MG63 (cell line): ENCODE measurements at regions not wholly inside any gene's neighbourhood (a gene's known extent, or its start where the extent isn't known, plus 50 kb on each side); places are given as distances from the start of the nearest gene placed in this dataset.
"Not testable (repeated sequence)": the region's sequence is repeated elsewhere in the genome, so short reads cannot be mapped to it uniquely, and the experiment has no call there.

Experiments used
- DNase-seq: peaks from one replicate; pipeline ENCODE4 v3.0.0-alpha.2; 2020
- H3K27me3 ChIP-seq: fragments of 250-450 bp; sonication (Bioruptor Pico); 2 replicates; pipeline ENCODE4 v1.5.1; 2020; ENCODE audit warnings: mild to moderate bottlenecking, moderate library complexity
- H3K36me3 ChIP-seq: fragments of 250-450 bp; sonication (Bioruptor Pico); 2 replicates; pipeline ENCODE4 v1.5.1; 2020; ENCODE audit warnings: mild to moderate bottlenecking, moderate library complexity
- H3K4me3 ChIP-seq: fragments of 250-450 bp; sonication (Bioruptor Pico); 2 replicates; pipeline ENCODE4 v1.5.1; 2020; ENCODE audit warnings: mild to moderate bottlenecking, moderate library complexity
- H3K9me3 ChIP-seq: fragments of 250-450 bp; sonication (Bioruptor Pico); 2 replicates; pipeline ENCODE4 v1.5.1; 2020; ENCODE audit warnings: mild to moderate bottlenecking, moderate library complexity

GRCh38 chr11:25625094-25625493, 706.8 kb upstream of the ANO3 start:
- Histone ChIP-seq H3K9me3 (no peaks in the 10 kb centered on the region), H3K4me3 (no peak overlapping the region), H3K27me3 (no peaks in the 10 kb centered on the region), H3K36me3 (no peaks in the 10 kb centered on the region)
- no peak for DNase-seq

- no peaks in the 10 kb centered on the region for H3K36me3 ChIP-seq
- H3K27me3 ChIP-seq = no peaks in the 10 kb centered on the region
- no peaks in the 10 kb centered on the region for H3K9me3 ChIP-seq
- H3K4me3 ChIP-seq = no peak overlapping the region
- no peak for DNase-seq
Measured at GRCh38 chr11:25628030-25628429, 703.9 kb upstream of the ANO3 start.

GRCh38 chr11:25633230-25633629, 698.7 kb upstream of the ANO3 start:
- Histone ChIP-seq H3K9me3 (no peaks in the 10 kb centered on the region), H3K36me3 (no peaks in the 10 kb centered on the region), H3K4me3 (no peak overlapping the region), H3K27me3 (no peaks in the 10 kb centered on the region)
- no peak for DNase-seq

- not testable (repeated sequence) for H3K9me3 ChIP-seq, H3K4me3 ChIP-seq, H3K27me3 ChIP-seq, DNase-seq, H3K36me3 ChIP-seq
Measured at GRCh38 chr11:25649220-25649619, 682.7 kb upstream of the ANO3 start.

- no peak for DNase-seq
- no peak overlapping the region for H3K4me3 ChIP-seq
- no peaks in the 10 kb centered on the region for H3K27me3 ChIP-seq
- no peaks in the 10 kb centered on the region for H3K9me3 ChIP-seq
- H3K36me3 ChIP-seq = no peaks in the 10 kb centered on the region
Measured at GRCh38 chr11:25650319-25650718, 681.6 kb upstream of the ANO3 start.

- no peaks in the 10 kb centered on the region for H3K27me3 ChIP-seq
- no peaks in the 10 kb centered on the region for H3K9me3 ChIP-seq
- H3K4me3 ChIP-seq = no peak overlapping the region
- no peak for DNase-seq
- H3K36me3 ChIP-seq = no peaks in the 10 kb centered on the region
Measured at GRCh38 chr11:25655636-25656035, 676.3 kb upstream of the ANO3 start.

- H3K9me3 ChIP-seq = no peaks in the 10 kb centered on the region
- no peaks in the 10 kb centered on the region for H3K36me3 ChIP-seq
- no peak for DNase-seq
- H3K27me3 ChIP-seq = no peaks in the 10 kb centered on the region
- H3K4me3 ChIP-seq = no peak overlapping the region
Measured at GRCh38 chr11:25658916-25659315, 673.0 kb upstream of the ANO3 start.

GRCh38 chr11:25659706-25660105, 672.2 kb upstream of the ANO3 start:
- no peak for DNase-seq
- H3K27me3 ChIP-seq = no peaks in the 10 kb centered on the region
- H3K4me3 ChIP-seq = no peak overlapping the region
- no peaks in the 10 kb centered on the region for H3K9me3 ChIP-seq
- no peaks in the 10 kb centered on the region for H3K36me3 ChIP-seq

- no peak overlapping the region for H3K4me3 ChIP-seq
- no peaks in the 10 kb centered on the region for H3K27me3 ChIP-seq
- DNase-seq = no peak
- no peaks in the 10 kb centered on the region for H3K36me3 ChIP-seq
- H3K9me3 ChIP-seq = no peaks in the 10 kb centered on the region
Measured at GRCh38 chr11:25667871-25668270, 664.1 kb upstream of the ANO3 start.

GRCh38 chr11:25691959-25692358, 640.0 kb upstream of the ANO3 start:
- no peaks in the 10 kb centered on the region for H3K27me3 ChIP-seq
- no peaks in the 10 kb centered on the region for H3K36me3 ChIP-seq
- H3K9me3 ChIP-seq = no peaks in the 10 kb centered on the region
- DNase-seq = no peak
- no peak overlapping the region for H3K4me3 ChIP-seq

- H3K36me3 ChIP-seq = no peaks in the 10 kb centered on the region
- DNase-seq = no peak
- no peaks in the 10 kb centered on the region for H3K9me3 ChIP-seq
- H3K27me3 ChIP-seq = no peaks in the 10 kb centered on the region
- no peak overlapping the region for H3K4me3 ChIP-seq
Measured at GRCh38 chr11:25702417-25702816, 629.5 kb upstream of the ANO3 start.

GRCh38 chr11:25710975-25711374, 621.0 kb upstream of the ANO3 start:
- DNase-seq = no peak

GRCh38 chr11:25727944-25728343, 604.0 kb upstream of the ANO3 start:
- Histone ChIP-seq H3K4me3 (no peak overlapping the region), H3K27me3 (no peaks in the 10 kb centered on the region), H3K36me3 (no peaks in the 10 kb centered on the region), H3K9me3 (no peaks in the 10 kb centered on the region)
- DNase-seq = no peak

More at GRCh38 chr11:25710975-25711374, 621.0 kb upstream of the ANO3 start:
- H3K27me3 ChIP-seq = no peaks in the 10 kb centered on the region
- no peaks in the 10 kb centered on the region for H3K9me3 ChIP-seq
- no peak overlapping the region for H3K4me3 ChIP-seq
- H3K36me3 ChIP-seq = no peaks in the 10 kb centered on the region

- Histone ChIP-seq H3K36me3 (no peaks in the 10 kb centered on the region), H3K9me3 (no peaks in the 10 kb centered on the region), H3K4me3 (no peak overlapping the region), H3K27me3 (no peaks in the 10 kb centered on the region)
- DNase-seq = no peak
Measured at GRCh38 chr11:25730230-25730629, 601.7 kb upstream of the ANO3 start.

- no peaks in the 10 kb centered on the region for H3K36me3 ChIP-seq
- no peak for DNase-seq
- no peaks in the 10 kb centered on the region for H3K9me3 ChIP-seq
- no peaks in the 10 kb centered on the region for H3K27me3 ChIP-seq
- H3K4me3 ChIP-seq = no peak overlapping the region
Measured at GRCh38 chr11:25733777-25734176, 598.2 kb upstream of the ANO3 start.

- DNase-seq = no peak
- Histone ChIP-seq H3K9me3 (no peaks in the 10 kb centered on the region), H3K27me3 (no peaks in the 10 kb centered on the region), H3K4me3 (no peak overlapping the region), H3K36me3 (no peaks in the 10 kb centered on the region)
Measured at GRCh38 chr11:25734591-25735211, 597.2 kb upstream of the ANO3 start.

- no peaks in the 10 kb centered on the region for H3K27me3 ChIP-seq
- DNase-seq = no peak
- no peak overlapping the region for H3K4me3 ChIP-seq
- H3K9me3 ChIP-seq = no peaks in the 10 kb centered on the region
- H3K36me3 ChIP-seq = no peaks in the 10 kb centered on the region
Measured at GRCh38 chr11:25737071-25737675, 594.8 kb upstream of the ANO3 start.

- Histone ChIP-seq H3K4me3 (no peak overlapping the region), H3K36me3 (no peaks in the 10 kb centered on the region), H3K27me3 (no peaks in the 10 kb centered on the region), H3K9me3 (no peaks in the 10 kb centered on the region)
- DNase-seq = no peak
Measured at GRCh38 chr11:25741886-25742285, 590.0 kb upstream of the ANO3 start.
